ENCODE measurements at regions not wholly inside any gene's neighbourhood (a gene's known extent, or its start where the extent isn't known, plus 50 kb on each side); places are given as distances from the start of the nearest gene placed in this dataset.

- Histone ChIP-seq H4K20me1 (ENCODE audit: insufficient read depth) (no peaks in the 10 kb centered on the region), H3F3A (replicated peaks; ENCODE audit: insufficient read depth) (no peaks in the 10 kb centered on the region), H2AFZ (ENCODE audit: low read depth) (no peak overlapping the region), H3K27ac (ENCODE audit: low read depth in 2 of 2, low read length in 1 of 2) (no peak overlapping the region), H3K9ac (no peak overlapping the region), H3K4me3 (ENCODE audit: low read depth in 2 of 2, low read length in 1 of 2) (no peak overlapping the region), H3K79me2 (ENCODE audit: insufficient read depth) (no peaks in the 10 kb centered on the region), H3K9me3 (peaks cover 11% of the 10 kb centered on the region; the same call in 1 of the 2 replicates), H3K9me2 (no peaks in the 10 kb centered on the region), H3K4me1 (ENCODE audit: control insufficient read depth in 1 of 2, insufficient read depth in 2 of 2, low read depth in 1 of 2, low read length in 1 of 2) (no peaks in the 10 kb centered on the region), H3K4me2 (no peak overlapping the region), H3K27me3 (ENCODE audit: insufficient read depth) (no peaks in the 10 kb centered on the region), H3K36me3 (replicated peaks in 1 of 2; ENCODE audit: control insufficient read depth in 1 of 2, insufficient read depth in 2 of 2, low read length in 1 of 2) (no peaks in the 10 kb centered on the region)
- no peak for DNase-seq
- WGBS (ENCODE audit: low lambda C conversion rate) = 36% methylated on average over 2 of the region's 2 CpGs
- no peak for TF ChIP-seq TEAD4 (IDR thresholded peaks at IDR 0.05; ENCODE audit: borderline replicate concordance, insufficient read depth)
- no peak for TF ChIP-seq USF1 (IDR thresholded peaks at IDR 0.05; ENCODE audit: borderline replicate concordance, low read depth)
- TF ChIP-seq GABPA (IDR thresholded peaks at IDR 0.05; ENCODE audit: low read depth) = no peak
- no peak for TF ChIP-seq FOXJ3 (CRISPR knock-in tag; IDR thresholded peaks at IDR 0.05)
- no peak for TF ChIP-seq CHD2 (IDR thresholded peaks at IDR 0.05; ENCODE audit: low read length, partially characterized antibody)
- TF ChIP-seq JUND (IDR thresholded peaks at IDR 0.05) = no peak
- TF ChIP-seq SMC3 (IDR thresholded peaks at IDR 0.05; ENCODE audit: low read depth, low read length) = no peak
- TF ChIP-seq MXI1 (IDR thresholded peaks at IDR 0.05; ENCODE audit: low read depth, low read length) = no peak
- TF ChIP-seq EP300 (IDR thresholded peaks at IDR 0.05; ENCODE audit: borderline replicate concordance in 1 of 2, low read depth in 1 of 2, low read length in 1 of 2) = no peak
- TF ChIP-seq RCOR1 (IDR thresholded peaks at IDR 0.05; ENCODE audit: low read length) = no peak
- no peak for TF ChIP-seq MEF2A (IDR thresholded peaks at IDR 0.05; ENCODE audit: borderline replicate concordance, low read depth)
- CTCF ChIA-PET = interaction anchor here (1.0 to 1.2 kb wide), 3 partner anchors 22 to 437 kb away, joined by 3 to 4 read pairs (median 3); no protein-coding TSS in a partner anchor
- POLR2A ChIA-PET = no interaction called here
Measured at GRCh38 chr14:76688383-76688671, 72.9 kb upstream of the VASH1 start.

DNA sequence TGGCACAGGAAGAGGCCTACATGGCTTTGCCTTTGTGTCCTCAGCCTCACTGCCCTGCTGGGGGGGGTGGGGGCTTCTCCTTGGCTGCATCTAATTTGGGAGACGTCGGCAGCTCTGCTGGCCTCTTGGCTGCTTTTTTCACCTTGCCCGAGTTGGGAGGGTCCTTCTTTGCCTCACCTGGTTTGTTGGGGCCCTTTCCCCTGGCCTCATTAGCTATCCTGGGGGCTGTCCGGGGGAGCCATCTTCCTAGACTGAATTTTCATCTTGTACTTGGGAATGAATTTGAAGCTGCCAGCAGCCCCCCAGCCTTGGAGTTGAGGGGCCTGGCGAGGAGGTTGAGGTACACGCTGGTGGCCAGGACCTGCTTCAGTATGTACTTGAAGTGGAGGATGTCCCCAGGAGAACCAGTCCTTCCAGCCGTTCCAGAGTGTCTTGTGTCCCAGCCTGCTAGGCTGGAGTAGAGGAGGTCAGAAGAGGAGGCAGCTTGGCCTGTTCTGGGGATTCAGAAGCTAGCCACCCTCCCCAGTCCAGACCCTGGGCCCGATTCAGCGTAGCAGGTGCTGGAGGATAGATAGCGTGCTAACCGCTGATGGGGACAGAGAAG is 70.7 kb upstream of the VASH1 start:
- H4K20me1 ChIP-seq (ENCODE audit: insufficient read depth) = no peaks in the 10 kb centered on the region
- H3F3A ChIP-seq (replicated peaks; ENCODE audit: insufficient read depth) = no peaks in the 10 kb centered on the region
- no peak overlapping the region for H3K4me3 ChIP-seq (ENCODE audit: low read depth in 2 of 2, low read length in 1 of 2)
- H3K4me1 ChIP-seq (ENCODE audit: control insufficient read depth in 1 of 2, insufficient read depth in 2 of 2, low read depth in 1 of 2, low read length in 1 of 2) = no peaks in the 10 kb centered on the region
- H3K4me2 ChIP-seq = no peak overlapping the region
- peaks cover 11% of the 10 kb centered on the region; the same call in 1 of the 2 replicates for H3K9me3 ChIP-seq
- H3K36me3 ChIP-seq (replicated peaks in 1 of 2; ENCODE audit: control insufficient read depth in 1 of 2, insufficient read depth in 2 of 2, low read length in 1 of 2) = no peaks in the 10 kb centered on the region
- ChIA-PET POLR2A (no interaction called here), CTCF (interaction anchor here (0.8 to 1.9 kb wide), 3 partner anchors 17 to 121 kb away, joined by 3 to 8 read pairs (median 3); no protein-coding TSS in a partner anchor)
- no peak overlapping the region for H3K27ac ChIP-seq (ENCODE audit: low read depth in 2 of 2, low read length in 1 of 2)
- no peaks in the 10 kb centered on the region for H3K27me3 ChIP-seq (ENCODE audit: insufficient read depth)
- no peak overlapping the region for H2AFZ ChIP-seq (ENCODE audit: low read depth)
- H3K79me2 ChIP-seq (ENCODE audit: insufficient read depth) = no peaks in the 10 kb centered on the region
- H3K9ac ChIP-seq = no peak overlapping the region
- H3K9me2 ChIP-seq = no peaks in the 10 kb centered on the region
- 60% methylated on average over 9 of the region's 11 CpGs for WGBS (ENCODE audit: low lambda C conversion rate)
- no peak for DNase-seq
- no peak for TF ChIP-seq EP300 (IDR thresholded peaks at IDR 0.05; ENCODE audit: borderline replicate concordance in 1 of 2, low read depth in 1 of 2, low read length in 1 of 2)
- TF ChIP-seq MAX (IDR thresholded peaks at IDR 0.05; ENCODE audit: low read depth) = no peak
- no peak for TF ChIP-seq RAD21 (IDR thresholded peaks at IDR 0.05; ENCODE audit: low read length)
- no peak for TF ChIP-seq GABPA (IDR thresholded peaks at IDR 0.05; ENCODE audit: low read depth)
- TF ChIP-seq FOXM1 (IDR thresholded peaks at IDR 0.05; ENCODE audit: low read depth) = no peak
- no peak for TF ChIP-seq CTCF (IDR thresholded peaks at IDR 0.05)
- TF ChIP-seq ZBTB33 (IDR thresholded peaks at IDR 0.05; ENCODE audit: borderline replicate concordance, low read depth) = no peak
- no peak for TF ChIP-seq POLR2AphosphoS5 (IDR thresholded peaks at IDR 0.05; ENCODE audit: low read depth, low read length)
- TF ChIP-seq, protein P1, sequence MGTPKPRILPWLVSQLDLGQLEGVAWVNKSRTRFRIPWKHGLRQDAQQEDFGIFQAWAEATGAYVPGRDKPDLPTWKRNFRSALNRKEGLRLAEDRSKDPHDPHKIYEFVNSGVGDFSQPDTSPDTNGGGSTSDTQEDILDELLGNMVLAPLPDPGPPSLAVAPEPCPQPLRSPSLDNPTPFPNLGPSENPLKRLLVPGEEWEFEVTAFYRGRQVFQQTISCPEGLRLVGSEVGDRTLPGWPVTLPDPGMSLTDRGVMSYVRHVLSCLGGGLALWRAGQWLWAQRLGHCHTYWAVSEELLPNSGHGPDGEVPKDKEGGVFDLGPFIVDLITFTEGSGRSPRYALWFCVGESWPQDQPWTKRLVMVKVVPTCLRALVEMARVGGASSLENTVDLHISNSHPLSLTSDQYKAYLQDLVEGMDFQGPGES (IDR thresholded peaks at IDR 0.05; ENCODE audit: low read depth, low read length) = no peak
- no peak for TF ChIP-seq YY1 (IDR thresholded peaks at IDR 0.05; ENCODE audit: low read depth)
- TF ChIP-seq SMC3 (IDR thresholded peaks at IDR 0.05; ENCODE audit: low read depth, low read length) = no peak
- no peak for TF ChIP-seq TEAD4 (IDR thresholded peaks at IDR 0.05; ENCODE audit: borderline replicate concordance, insufficient read depth)
- TF ChIP-seq FOSL2 (IDR thresholded peaks at IDR 0.05; ENCODE audit: borderline replicate concordance, low read depth) = no peak
- TF ChIP-seq, protein P2, sequence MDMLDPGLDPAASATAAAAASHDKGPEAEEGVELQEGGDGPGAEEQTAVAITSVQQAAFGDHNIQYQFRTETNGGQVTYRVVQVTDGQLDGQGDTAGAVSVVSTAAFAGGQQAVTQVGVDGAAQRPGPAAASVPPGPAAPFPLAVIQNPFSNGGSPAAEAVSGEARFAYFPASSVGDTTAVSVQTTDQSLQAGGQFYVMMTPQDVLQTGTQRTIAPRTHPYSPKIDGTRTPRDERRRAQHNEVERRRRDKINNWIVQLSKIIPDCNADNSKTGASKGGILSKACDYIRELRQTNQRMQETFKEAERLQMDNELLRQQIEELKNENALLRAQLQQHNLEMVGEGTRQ (IDR thresholded peaks at IDR 0.05; ENCODE audit: borderline replicate concordance, low read depth, low read length) = no peak
